Adrenal gland (tissue), 9 donors: ENCODE measurements at regions not wholly inside any gene's neighbourhood (a gene's known extent, or its start where the extent isn't known, plus 50 kb on each side); places are given as distances from the start of the nearest gene placed in this dataset.

Experiments
- DNase-seq, 7 donors: peaks; one replicate each; pipeline ENCODE4 v3.0.0-alpha.2; 2019 to 2020
- H3K27ac ChIP-seq, 5 donors: fragments of 200-600 bp; sonication (generic) in 4 of 5; 1 replicate in 3 of 5; 2 replicates in 2 of 5; pipeline versions ENCODE4 v1.5.1 to v1.8.0; 2016 to 2020; ENCODE audit warnings: mild to moderate bottlenecking in 1 of 5
- H3K27me3 ChIP-seq: fragments of 200-600 bp; 2 replicates; pipeline ENCODE4 v1.8.0; 2021
- H3K36me3 ChIP-seq, 2 donors: fragments of 200-600 bp; replicated peaks in 1 of 2; 1 replicate in 1 of 2; 2 replicates in 1 of 2; pipeline versions ENCODE4 v1.5.1 to v1.8.0; 2018 to 2022
- H3K4me1 ChIP-seq, 2 donors: fragments of 200-600 bp; replicated peaks in 1 of 2; 1 replicate in 1 of 2; 2 replicates in 1 of 2; pipeline versions ENCODE4 v1.5.1 to v1.8.0; 2018 to 2021
- H3K4me3 ChIP-seq, 4 donors: fragments of 200-600 bp; sonication (generic) in 3 of 4; one replicate each; pipeline ENCODE4 v1.5.1; 2016 to 2018
- H3K9me3 ChIP-seq, 3 donors: fragments of 200-600 bp; sonication (generic) in 1 of 3; replicated peaks in 1 of 3; 1 replicate in 2 of 3; 2 replicates in 1 of 3; pipeline versions ENCODE4 v1.5.1 to v1.8.0; 2016 to 2021
- POLR2A ChIP-seq, 2 donors: fragments of 450-650 bp; IDR thresholded peaks; one replicate each; pipeline ENCODE4 v1.6.1; 2017; ENCODE audit warnings: antibody characterized with exemption in 2 of 2, mild to moderate bottlenecking in 2 of 2, moderate library complexity in 1 of 2
- WGBS, 4 donors: extraction: QIAGEN DNeasy Blood & Tissue Kit in 2 of 4; methylation state at CpG; one replicate each; pipeline versions ENCODE4 v1.1.5 to v1.1.7; 2013 to 2017; 5-methylcytosine and 5-hydroxymethylcytosine counted together
- intact Hi-C, 2 donors: fragments of 100-400 bp; cut with DNase I; formaldehyde crosslinking; loops; one replicate each; pipeline versions ENCODE4 v1.14.1 to v1.15.0; 2022 to 2023
- TF ChIP-seq, protein P1 (sequence below), 6 experiments: fragments of 450-650 bp in 4 of 6; fragments of 200-600 bp in 2 of 6; sonication (generic) in 1 of 6; IDR thresholded peaks; 1 replicate in 5 of 6; 2 replicates in 1 of 6; pipeline versions ENCODE4 v1.5.1 to v1.8.0; 2016 to 2021; ENCODE audit warnings: antibody characterized with exemption in 6 of 6, mild to moderate bottlenecking in 2 of 6, moderate library complexity in 1 of 6
- donor health status: healthy with polysubstance abuse.
- donor health status: Bipolar disorder and iron deficiency.
- donor health status: DM: yes; HTN: yes; CAD: no.
- donor health status: DM: no; HTN: no; CAD: no.
- donor health status: DM: no; HTN: no; CAD: no.

DNA sequence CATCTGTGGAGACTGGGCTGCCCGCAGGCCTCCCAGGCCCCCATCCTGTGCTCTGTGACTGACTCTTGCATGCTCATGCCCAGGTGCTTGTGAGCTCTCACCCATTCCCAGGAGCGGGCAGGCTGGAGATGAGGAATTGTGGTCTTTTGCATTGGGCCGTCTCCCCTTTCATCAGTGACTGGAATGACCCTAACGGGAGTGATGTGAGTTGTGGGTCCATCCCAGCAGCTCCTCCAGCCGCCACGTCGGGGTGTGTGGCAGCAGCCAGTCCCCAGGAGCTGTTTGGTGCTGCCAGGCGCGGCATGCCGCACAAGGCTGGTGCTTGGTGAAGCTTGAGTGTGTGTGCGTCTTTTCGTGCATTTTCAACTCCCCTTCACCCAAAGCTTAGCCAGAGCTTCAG is 164.2 kb downstream of the ACTR3B start:
- Histone ChIP-seq H3K9me3 (no peaks in the 10 kb centered on the region), H3K4me1 (no peaks in the 10 kb centered on the region), H3K27me3 (peaks cover 17% of the 10 kb centered on the region), H3K27ac (no peak overlapping the region), H3K36me3 (no peaks in the 10 kb centered on the region), H3K4me3 (no peak overlapping the region)
- 88 to 99% (median 93%) methylated on average over 8 to 12 of the region's 12 CpGs for WGBS, 4 donors
- no peak for DNase-seq
- TF ChIP-seq, protein P1, sequence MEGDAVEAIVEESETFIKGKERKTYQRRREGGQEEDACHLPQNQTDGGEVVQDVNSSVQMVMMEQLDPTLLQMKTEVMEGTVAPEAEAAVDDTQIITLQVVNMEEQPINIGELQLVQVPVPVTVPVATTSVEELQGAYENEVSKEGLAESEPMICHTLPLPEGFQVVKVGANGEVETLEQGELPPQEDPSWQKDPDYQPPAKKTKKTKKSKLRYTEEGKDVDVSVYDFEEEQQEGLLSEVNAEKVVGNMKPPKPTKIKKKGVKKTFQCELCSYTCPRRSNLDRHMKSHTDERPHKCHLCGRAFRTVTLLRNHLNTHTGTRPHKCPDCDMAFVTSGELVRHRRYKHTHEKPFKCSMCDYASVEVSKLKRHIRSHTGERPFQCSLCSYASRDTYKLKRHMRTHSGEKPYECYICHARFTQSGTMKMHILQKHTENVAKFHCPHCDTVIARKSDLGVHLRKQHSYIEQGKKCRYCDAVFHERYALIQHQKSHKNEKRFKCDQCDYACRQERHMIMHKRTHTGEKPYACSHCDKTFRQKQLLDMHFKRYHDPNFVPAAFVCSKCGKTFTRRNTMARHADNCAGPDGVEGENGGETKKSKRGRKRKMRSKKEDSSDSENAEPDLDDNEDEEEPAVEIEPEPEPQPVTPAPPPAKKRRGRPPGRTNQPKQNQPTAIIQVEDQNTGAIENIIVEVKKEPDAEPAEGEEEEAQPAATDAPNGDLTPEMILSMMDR (IDR thresholded peaks at IDR 0.05): no peak
- TF ChIP-seq POLR2A (IDR thresholded peaks at IDR 0.05): no peak
- intact Hi-C loops: no loop called here

DNA sequence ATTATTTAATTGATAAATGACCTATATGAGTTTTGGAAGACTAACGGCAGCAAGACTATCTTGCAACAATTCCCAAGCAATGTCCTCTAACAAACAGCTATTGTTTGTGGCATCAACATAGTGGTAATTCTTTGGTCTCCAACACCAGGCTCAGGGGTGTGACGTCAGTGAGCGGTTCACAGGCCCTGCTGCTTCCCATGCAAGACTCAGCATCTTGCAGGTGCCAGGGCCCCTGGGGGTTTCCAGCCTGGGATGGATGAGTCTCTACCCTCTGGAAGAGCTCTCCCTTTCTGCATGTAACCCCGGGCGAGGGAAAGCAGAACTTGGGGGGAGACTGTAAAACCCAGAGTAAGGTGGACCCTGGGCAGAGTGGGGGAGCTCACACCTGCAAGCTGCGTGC is 164.7 kb downstream of the ACTR3B start:
- no peak for DNase-seq
- Histone ChIP-seq H3K27ac (no peak overlapping the region), H3K4me1 (no peaks in the 10 kb centered on the region), H3K4me3 (no peak overlapping the region), H3K36me3 (no peaks in the 10 kb centered on the region), H3K9me3 (no peaks in the 10 kb centered on the region), H3K27me3 (peaks cover 17% of the 10 kb centered on the region)
- TF ChIP-seq, protein P1 (IDR thresholded peaks at IDR 0.05): no peak
- no peak for TF ChIP-seq POLR2A (IDR thresholded peaks at IDR 0.05)
- intact Hi-C loops: no loop called here
- 76 to 91% (median 81%) methylated on average over 5 to 6 of the region's 6 CpGs for WGBS, 4 donors

DNA sequence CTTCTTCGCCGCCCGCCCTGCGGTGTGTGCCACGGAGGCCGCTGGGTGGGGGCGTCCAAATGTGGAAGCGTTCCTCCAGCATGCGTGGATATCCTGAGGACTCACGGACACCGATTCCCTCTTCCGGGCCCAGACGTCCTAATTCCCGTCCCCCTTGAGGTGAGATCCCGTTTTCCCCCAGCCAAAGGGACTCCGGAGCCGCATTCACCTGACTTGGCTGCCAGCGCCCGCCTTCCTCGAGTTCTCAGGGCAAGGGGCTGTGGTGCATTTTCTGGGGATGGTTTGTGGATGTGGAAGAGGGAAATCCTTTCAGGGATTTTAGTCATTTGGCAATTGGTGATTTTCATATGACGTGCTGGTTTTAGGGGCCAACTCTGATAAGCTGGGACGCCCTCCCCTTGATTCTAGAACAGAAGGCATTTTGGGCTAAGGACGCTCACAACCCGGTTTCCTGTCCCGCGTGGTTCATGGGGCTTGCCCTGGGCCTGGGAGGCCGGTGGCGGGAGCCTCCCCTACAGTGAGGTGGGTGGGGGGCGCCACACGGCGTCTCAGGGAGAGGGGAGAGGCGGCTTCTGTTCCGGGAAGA is 165.4 kb downstream of the ACTR3B start:
- H3K36me3 ChIP-seq: no peaks in the 10 kb centered on the region
- intact Hi-C loops: no loop called here
- TF ChIP-seq POLR2A (IDR thresholded peaks at IDR 0.05): no peak
- no peak for DNase-seq
- H3K4me1 ChIP-seq: no peaks in the 10 kb centered on the region
- H3K9me3 ChIP-seq: no peaks in the 10 kb centered on the region
- H3K27me3 ChIP-seq: peaks cover 17% of the 10 kb centered on the region
- H3K4me3 ChIP-seq: no peak overlapping the region
- 32 to 66% (median 33%) methylated on average over 12 to 33 of the region's 33 CpGs for WGBS, 4 donors
- H3K27ac ChIP-seq: no peak overlapping the region

DNA sequence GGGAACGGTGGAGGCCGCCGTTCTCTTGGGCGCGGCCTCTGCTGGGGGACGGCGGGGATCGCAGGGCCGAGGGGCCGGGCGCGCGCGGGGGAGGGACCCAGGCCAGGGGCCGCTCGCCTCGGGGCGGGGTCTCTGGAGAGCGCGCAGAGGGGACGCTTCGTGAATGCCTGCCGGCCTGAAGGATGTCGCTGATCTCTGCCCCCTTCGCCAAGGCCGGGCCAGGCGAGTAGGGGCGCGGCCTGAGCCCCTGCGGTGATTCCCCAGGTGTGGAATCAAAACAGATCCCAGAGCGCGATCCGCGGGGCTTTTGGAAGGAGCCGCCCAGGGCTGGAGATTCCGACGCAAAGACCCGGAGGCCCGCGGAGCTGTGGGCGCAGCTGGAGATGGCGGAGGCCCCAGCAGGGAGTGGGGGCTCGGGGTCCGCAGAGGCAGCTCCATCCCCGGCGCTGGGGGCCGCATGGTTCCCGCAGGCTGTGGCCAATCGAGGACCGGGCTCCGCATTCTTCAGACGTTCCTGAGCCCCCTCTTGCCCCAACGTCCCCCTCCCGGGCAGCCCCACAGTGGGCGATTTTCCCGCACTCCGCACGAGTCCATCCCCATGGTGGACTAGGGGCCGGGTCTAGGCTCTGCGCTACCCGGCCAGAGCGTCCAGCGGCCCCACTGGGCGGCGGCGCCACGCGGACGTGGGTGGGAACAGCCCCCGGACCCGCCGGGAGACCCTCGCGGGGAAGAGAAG is 166.0 kb downstream of the ACTR3B start:
- Histone ChIP-seq H3K27me3 (peaks cover 17% of the 10 kb centered on the region), H3K9me3 (no peaks in the 10 kb centered on the region), H3K4me1 (no peaks in the 10 kb centered on the region), H3K4me3 (peak overlapping the region in 1 of 4 donors; percentile 26), H3K36me3 (no peaks in the 10 kb centered on the region), H3K27ac (no peak overlapping the region)
- 1 to 2% (median 2%) methylated on average over 31 to 74 of the region's 74 CpGs; no CpG with 5 or more reads in 1 of the 4 donors for WGBS, 4 donors
- no peak for TF ChIP-seq POLR2A (IDR thresholded peaks at IDR 0.05)
- TF ChIP-seq, protein P1 (IDR thresholded peaks at IDR 0.05): no peak
- intact Hi-C loops: no loop called here
- no peak for DNase-seq

DNA sequence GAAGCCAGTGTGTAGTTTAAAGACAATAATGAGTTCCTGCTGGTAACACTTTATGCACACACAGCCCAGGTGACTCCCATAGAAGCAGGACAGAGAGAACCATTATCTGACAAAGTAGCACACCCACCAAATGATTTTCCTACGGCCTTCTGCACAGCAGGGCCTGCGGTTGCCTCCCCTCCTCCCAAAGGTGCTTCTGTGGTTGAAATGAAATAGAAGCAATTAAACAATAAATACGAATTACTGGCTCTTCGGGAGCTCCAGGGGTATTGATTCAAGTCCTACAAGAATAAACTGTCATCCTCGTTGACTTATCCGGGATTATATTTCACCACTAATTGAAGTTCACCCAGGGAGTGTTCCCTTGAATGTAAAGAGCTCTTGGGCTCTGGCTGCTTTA is 172.1 kb downstream of the ACTR3B start:
- DNase-seq: no peak
- Histone ChIP-seq H3K36me3 (no peaks in the 10 kb centered on the region), H3K4me1 (no peaks in the 10 kb centered on the region), H3K27me3 (no peaks in the 10 kb centered on the region), H3K4me3 (no peak overlapping the region), H3K9me3 (no peaks in the 10 kb centered on the region), H3K27ac (no peak overlapping the region)
- TF ChIP-seq POLR2A (IDR thresholded peaks at IDR 0.05): no peak
- TF ChIP-seq, protein P1 (IDR thresholded peaks at IDR 0.05): no peak
- WGBS, 4 donors: 74 to 83% (median 79%) methylated on average over 6 of the region's 6 CpGs
- intact Hi-C loops: no loop called here
